Hippocampal formation (tissue), 2 donors: ENCODE measurements at regions not wholly inside any gene's neighbourhood (a gene's known extent, or its start where the extent isn't known, plus 50 kb on each side); places are given as distances from the start of the nearest gene placed in this dataset.

Experiments used
- DNase-seq, 2 donors: peaks; one replicate each; lab custom pipeline; 2025; lab: John Stamatoyannopoulos, UW

GRCh38 chr9:23933348-23933747 lies 107.3 kb upstream of the ELAVL2 start:
- DNase-seq = no peak

- no peak for DNase-seq
Measured at GRCh38 chr9:23926368-23926767, 100.3 kb upstream of the ELAVL2 start.

- no peak for DNase-seq
Measured at GRCh38 chr9:23914431-23915003, 88.5 kb upstream of the ELAVL2 start.

- DNase-seq = no peak
Measured at GRCh38 chr9:23907343-23907742, 81.3 kb upstream of the ELAVL2 start.

GRCh38 chr9:23887781-23888180 lies 61.7 kb upstream of the ELAVL2 start:
- DNase-seq = no peak
